HEK293T (cell line): ENCODE measurements at regions not wholly inside any gene's neighbourhood (a gene's known extent, or its start where the extent isn't known, plus 50 kb on each side); places are given as distances from the start of the nearest gene placed in this dataset.

ENCODE experiments used
- CTCF ChIA-PET: fragments of 350-600 bp; formaldehyde crosslinking; extraction: SDS; loops from one replicate; lab custom pipeline; 2021; ENCODE audit warnings: antibody characterized with exemption, inconsistent platforms; lab: Yijun Ruan, JAX
- POLR2A ChIA-PET: fragments of 350-600 bp; formaldehyde crosslinking; extraction: SDS; loops from one replicate; lab custom pipeline; 2020; ENCODE audit warnings: antibody characterized with exemption, inconsistent platforms; lab: Yijun Ruan, JAX
- DNase-seq: peaks from one replicate; pipeline ENCODE4 v3.0.0; 2012; ENCODE audit warnings: mixed read lengths; ENCODE audit errors: extremely low spot score
- ARNT ChIP-seq: fragments of 450-650 bp; IDR thresholded peaks from 2 replicates; pipeline ENCODE4 v1.6.1; 2017; ENCODE audit warnings: mild to moderate bottlenecking
- BHLHE40 ChIP-seq: fragments of 450-650 bp; IDR thresholded peaks from 2 replicates; pipeline ENCODE4 v1.6.1; 2016; ENCODE audit warnings: mild to moderate bottlenecking, moderate library complexity, borderline replicate concordance
- CTBP1 ChIP-seq: fragments of 450-650 bp; IDR thresholded peaks from 2 replicates; pipeline ENCODE4 v1.6.1; 2016; ENCODE audit warnings: borderline replicate concordance
- ELF4 ChIP-seq: fragments of 450-650 bp; IDR thresholded peaks from 2 replicates; pipeline ENCODE4 v1.6.1; 2017; ENCODE audit warnings: antibody characterized with exemption
- FOXA1 ChIP-seq: fragments of 450-650 bp; IDR thresholded peaks from 2 replicates; pipeline ENCODE4 v1.6.1; 2016; ENCODE audit warnings: mild to moderate bottlenecking
- FOXK2 ChIP-seq: fragments of 450-650 bp; IDR thresholded peaks from 2 replicates; pipeline ENCODE4 v1.6.1; 2016; ENCODE audit warnings: mild to moderate bottlenecking
- FOXM1 ChIP-seq: fragments of 450-650 bp; IDR thresholded peaks from 2 replicates; pipeline ENCODE4 v1.6.1; 2017; ENCODE audit warnings: mild to moderate bottlenecking, borderline replicate concordance
- HDGF ChIP-seq: fragments of 450-650 bp; IDR thresholded peaks from 2 replicates; pipeline ENCODE4 v1.6.1; 2017; ENCODE audit warnings: antibody characterized with exemption, borderline replicate concordance
- L3MBTL2 ChIP-seq: fragments of 450-650 bp; conservative IDR thresholded peaks from 2 replicates; pipeline ENCODE4 v1.6.1; 2016; ENCODE audit warnings: mild to moderate bottlenecking
- LEF1 ChIP-seq: fragments of 450-650 bp; IDR thresholded peaks from 2 replicates; pipeline ENCODE4 v1.6.1; 2017; ENCODE audit warnings: mild to moderate bottlenecking, borderline replicate concordance
- NFRKB ChIP-seq: fragments of 450-650 bp; IDR thresholded peaks from 2 replicates; pipeline ENCODE4 v1.6.1; 2016; ENCODE audit warnings: mild to moderate bottlenecking, moderate library complexity
- PKNOX1 ChIP-seq: fragments of 450-650 bp; IDR thresholded peaks from 2 replicates; pipeline ENCODE4 v1.6.1; 2016
- SP1 ChIP-seq: fragments of 450-650 bp; IDR thresholded peaks from 2 replicates; pipeline ENCODE4 v1.6.1; 2017
- SUZ12 ChIP-seq: fragments of 450-650 bp; IDR thresholded peaks from 2 replicates; pipeline ENCODE4 v1.6.1; 2016; ENCODE audit warnings: mild to moderate bottlenecking
- TARDBP ChIP-seq: fragments of 450-650 bp; IDR thresholded peaks from 2 replicates; pipeline ENCODE4 v1.6.1; 2016
- ZNF384 ChIP-seq: fragments of 450-650 bp; IDR thresholded peaks from 2 replicates; pipeline ENCODE4 v1.6.1; 2016

GRCh38 chrX:39857780-39858179 lies 240.0 kb downstream of the BCOR start:
- no peak for DNase-seq
- CTCF ChIA-PET: no interaction called here
- POLR2A ChIA-PET: no interaction called here
- TF ChIP-seq L3MBTL2 (no peak), FOXK2 (no peak), ARNT (no peak), BHLHE40 (no peak), LEF1 (no peak), FOXA1 (no peak), CTBP1 (no peak), PKNOX1 (no peak), ELF4 (no peak), ZNF384 (no peak)

DNA sequence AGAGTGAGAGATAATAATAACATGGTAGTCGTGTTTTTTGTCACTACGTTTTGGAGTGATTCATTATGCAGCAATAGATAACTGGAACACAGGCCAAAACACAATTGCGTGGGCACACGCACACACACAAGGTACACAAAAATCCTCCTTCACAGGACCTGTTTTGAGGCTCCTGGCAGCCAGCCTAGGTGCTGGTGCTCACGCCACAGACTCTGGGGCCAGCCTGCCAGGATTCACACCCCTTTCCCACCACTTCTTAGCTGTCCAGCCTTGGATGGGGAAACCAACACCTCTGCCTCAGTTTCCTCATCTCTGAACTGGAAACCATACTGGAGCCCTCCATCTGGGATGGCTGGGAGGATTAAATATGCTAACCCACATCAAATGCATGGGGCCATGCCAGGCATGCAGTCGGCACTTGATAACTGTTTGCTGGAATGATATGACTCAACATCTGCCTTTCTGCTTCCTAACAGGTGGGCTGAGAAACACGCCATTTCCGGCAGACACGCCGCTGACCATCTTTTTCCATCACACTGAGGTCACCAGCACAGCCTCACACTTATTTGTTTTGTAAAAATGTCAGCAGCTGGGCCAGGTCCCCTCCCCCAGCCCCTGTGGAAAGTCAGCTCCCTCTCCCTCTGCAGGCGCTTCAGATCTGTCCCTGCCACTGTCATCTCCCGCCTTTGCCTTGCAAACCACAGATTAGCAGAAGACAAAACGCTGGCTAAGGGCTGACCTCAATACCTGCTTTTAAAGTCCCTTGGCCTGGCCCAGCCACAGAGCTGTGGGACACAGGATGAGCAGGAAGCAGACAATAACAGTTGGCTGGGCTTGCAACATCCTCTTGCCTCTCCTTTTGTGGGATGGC lies 237.5 kb downstream of the BCOR start:
- POLR2A ChIA-PET: no interaction called here
- CTCF ChIA-PET: no interaction called here
- no peak for TF ChIP-seq PKNOX1
- no peak for TF ChIP-seq SUZ12
- TF ChIP-seq BHLHE40: no peak
- TF ChIP-seq FOXM1: no peak
- no peak for TF ChIP-seq TARDBP
- TF ChIP-seq ARNT: no peak
- no peak for TF ChIP-seq HDGF
- TF ChIP-seq NFRKB: no peak
- TF ChIP-seq ELF4: no peak
- no peak for TF ChIP-seq ZNF384
- no peak for TF ChIP-seq CTBP1
- no peak for TF ChIP-seq FOXK2
- TF ChIP-seq L3MBTL2: no peak
- TF ChIP-seq SP1: no peak
- no peak for TF ChIP-seq FOXA1
- TF ChIP-seq LEF1: no peak
- DNase-seq: no peak

DNA sequence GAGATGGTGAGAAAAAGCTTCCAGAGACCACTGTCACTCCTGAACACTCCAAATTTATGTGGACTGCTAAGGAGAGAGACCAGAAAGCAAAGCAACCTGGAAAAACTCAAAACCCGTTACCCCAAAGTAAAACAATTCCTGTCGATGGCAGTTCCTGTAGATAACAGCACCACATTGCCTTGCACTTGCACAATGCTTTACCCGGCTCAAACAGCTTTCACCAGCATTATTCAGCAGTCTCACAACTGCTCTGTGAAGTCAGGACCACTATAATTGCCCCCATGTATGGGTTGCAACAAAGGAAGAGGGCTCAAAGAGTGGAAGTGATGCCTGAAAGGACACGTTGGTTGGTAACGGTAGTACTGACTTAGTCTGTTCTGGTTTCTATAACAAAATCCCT lies 234.8 kb downstream of the BCOR start:
- CTCF ChIA-PET: interaction anchor here (0.5 kb wide), 1 partner anchor 86 kb away, joined by 3 read pairs; no protein-coding TSS in a partner anchor
- POLR2A ChIA-PET: no interaction called here
- TF ChIP-seq TARDBP (no peak), ZNF384 (no peak), ARNT (no peak), LEF1 (no peak), BHLHE40 (no peak), FOXM1 (no peak), HDGF (no peak), FOXK2 (no peak), FOXA1 (no peak), CTBP1 (no peak), L3MBTL2 (no peak), SUZ12 (no peak), ELF4 (no peak), PKNOX1 (no peak), NFRKB (no peak), SP1 (no peak)
- no peak for DNase-seq

GRCh38 chrX:39866229-39866628 lies 231.5 kb downstream of the BCOR start:
- CTCF ChIA-PET: no interaction called here
- POLR2A ChIA-PET: no interaction called here
- TF ChIP-seq HDGF (no peak), ARNT (no peak), FOXA1 (no peak), TARDBP (no peak), BHLHE40 (no peak)
- DNase-seq: no peak

- TF ChIP-seq CTBP1: no peak
- no peak for TF ChIP-seq L3MBTL2
- TF ChIP-seq ARNT: no peak
- TF ChIP-seq TARDBP: no peak
- TF ChIP-seq NFRKB: no peak
- TF ChIP-seq SUZ12: no peak
- TF ChIP-seq PKNOX1: no peak
- no peak for TF ChIP-seq ELF4
- TF ChIP-seq ZNF384: no peak
- TF ChIP-seq FOXK2: no peak
- no peak for TF ChIP-seq FOXA1
- ChIA-PET POLR2A (no interaction called here), CTCF (no interaction called here)
- DNase-seq: no peak
These were observed 227.7 kb downstream of the BCOR start for GRCh38 chrX:39869846-39870601.
